ENCODE measurements at regions not wholly inside any gene's neighbourhood (a gene's known extent, or its start where the extent isn't known, plus 50 kb on each side); places are given as distances from the start of the nearest gene placed in this dataset.

- TF ChIP-seq FOXP2 (optimal IDR thresholded peaks at IDR 0.05; ENCODE audit: borderline replicate concordance, extremely low read depth, extremely low read length, insufficient read depth) (no peak), TAF1 (IDR thresholded peaks at IDR 0.05; ENCODE audit: borderline replicate concordance, insufficient read depth, low read length) (no peak), SIN3A (IDR thresholded peaks at IDR 0.05; ENCODE audit: borderline replicate concordance, insufficient read depth, low read length) (no peak), POLR2AphosphoS5 (IDR thresholded peaks at IDR 0.05; ENCODE audit: low read depth, low read length) (no peak)
- TF ChIP-seq, protein P1, sequence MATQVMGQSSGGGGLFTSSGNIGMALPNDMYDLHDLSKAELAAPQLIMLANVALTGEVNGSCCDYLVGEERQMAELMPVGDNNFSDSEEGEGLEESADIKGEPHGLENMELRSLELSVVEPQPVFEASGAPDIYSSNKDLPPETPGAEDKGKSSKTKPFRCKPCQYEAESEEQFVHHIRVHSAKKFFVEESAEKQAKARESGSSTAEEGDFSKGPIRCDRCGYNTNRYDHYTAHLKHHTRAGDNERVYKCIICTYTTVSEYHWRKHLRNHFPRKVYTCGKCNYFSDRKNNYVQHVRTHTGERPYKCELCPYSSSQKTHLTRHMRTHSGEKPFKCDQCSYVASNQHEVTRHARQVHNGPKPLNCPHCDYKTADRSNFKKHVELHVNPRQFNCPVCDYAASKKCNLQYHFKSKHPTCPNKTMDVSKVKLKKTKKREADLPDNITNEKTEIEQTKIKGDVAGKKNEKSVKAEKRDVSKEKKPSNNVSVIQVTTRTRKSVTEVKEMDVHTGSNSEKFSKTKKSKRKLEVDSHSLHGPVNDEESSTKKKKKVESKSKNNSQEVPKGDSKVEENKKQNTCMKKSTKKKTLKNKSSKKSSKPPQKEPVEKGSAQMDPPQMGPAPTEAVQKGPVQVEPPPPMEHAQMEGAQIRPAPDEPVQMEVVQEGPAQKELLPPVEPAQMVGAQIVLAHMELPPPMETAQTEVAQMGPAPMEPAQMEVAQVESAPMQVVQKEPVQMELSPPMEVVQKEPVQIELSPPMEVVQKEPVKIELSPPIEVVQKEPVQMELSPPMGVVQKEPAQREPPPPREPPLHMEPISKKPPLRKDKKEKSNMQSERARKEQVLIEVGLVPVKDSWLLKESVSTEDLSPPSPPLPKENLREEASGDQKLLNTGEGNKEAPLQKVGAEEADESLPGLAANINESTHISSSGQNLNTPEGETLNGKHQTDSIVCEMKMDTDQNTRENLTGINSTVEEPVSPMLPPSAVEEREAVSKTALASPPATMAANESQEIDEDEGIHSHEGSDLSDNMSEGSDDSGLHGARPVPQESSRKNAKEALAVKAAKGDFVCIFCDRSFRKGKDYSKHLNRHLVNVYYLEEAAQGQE (IDR thresholded peaks at IDR 0.05; ENCODE audit: insufficient read depth in 1 of 2, low read depth in 2 of 2, low read length in 2 of 2), result no peak
These were observed 57.3 kb upstream of the SULT1C3 start for GRCh38 chr2:108182489-108182888.

GRCh38 chr2:108184419-108184818 lies 55.3 kb upstream of the SULT1C3 start:
- no peak for TF ChIP-seq FOXP2 (optimal IDR thresholded peaks at IDR 0.05; ENCODE audit: borderline replicate concordance, extremely low read depth, extremely low read length, insufficient read depth)
- no peak for TF ChIP-seq SIN3A (IDR thresholded peaks at IDR 0.05; ENCODE audit: borderline replicate concordance, insufficient read depth, low read length)
- TF ChIP-seq POLR2AphosphoS5 (IDR thresholded peaks at IDR 0.05; ENCODE audit: low read depth, low read length), result no peak
- TF ChIP-seq TAF1 (IDR thresholded peaks at IDR 0.05; ENCODE audit: borderline replicate concordance, insufficient read depth, low read length), result no peak
- TF ChIP-seq, protein P1 (IDR thresholded peaks at IDR 0.05; ENCODE audit: insufficient read depth in 1 of 2, low read depth in 2 of 2, low read length in 2 of 2), result no peak

DNA sequence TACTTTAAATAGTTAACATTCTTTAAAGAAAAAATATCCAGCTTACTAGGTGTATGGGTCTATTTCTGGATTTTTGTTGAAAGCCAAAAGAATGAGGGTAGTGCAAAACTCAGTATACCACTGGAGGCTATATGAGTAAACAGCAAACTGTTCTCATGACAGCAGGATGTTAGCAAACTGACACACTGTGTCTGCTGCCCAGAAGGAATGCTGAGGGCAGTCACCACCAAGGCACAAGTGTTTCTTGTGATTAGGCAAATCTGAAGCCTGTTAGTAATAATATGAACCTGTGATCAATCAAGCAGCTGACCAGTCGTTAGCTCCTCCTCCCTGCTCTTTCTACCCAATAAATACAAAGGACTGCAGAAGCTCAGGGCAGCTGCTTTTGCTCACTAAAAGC lies 50.5 kb upstream of the SULT1C3 start:
- TF ChIP-seq TAF1 (IDR thresholded peaks at IDR 0.05; ENCODE audit: borderline replicate concordance, insufficient read depth, low read length) (no peak), SIN3A (IDR thresholded peaks at IDR 0.05; ENCODE audit: borderline replicate concordance, insufficient read depth, low read length) (no peak), FOXP2 (optimal IDR thresholded peaks at IDR 0.05; ENCODE audit: borderline replicate concordance, extremely low read depth, extremely low read length, insufficient read depth) (no peak)
- TF ChIP-seq, protein P1 (IDR thresholded peaks at IDR 0.05; ENCODE audit: insufficient read depth in 1 of 2, low read depth in 2 of 2, low read length in 2 of 2), result no peak
